Upper lobe of left lung (tissue), 6 donors: ENCODE measurements at regions not wholly inside any gene's neighbourhood (a gene's known extent, or its start where the extent isn't known, plus 50 kb on each side); places are given as distances from the start of the nearest gene placed in this dataset.
"Not testable (repeated sequence)": the region's sequence is repeated elsewhere in the genome, so short reads cannot be mapped to it uniquely, and the experiment has no call there.

Experiments used
- ATAC-seq, 2 donors: fragments of 200-7000 bp; cut with Tn5 transposase; one replicate each; pipeline ENCODE4 v1.9.1; 2022; ENCODE audit warnings: mild to moderate bottlenecking in 2 of 2, moderate library complexity in 2 of 2; ENCODE audit not compliant: low FRiP score in 2 of 2
- DNase-seq, 2 donors: peaks; one replicate each; pipeline ENCODE4 v3.0.0-alpha.2; 2019 to 2020
- H3K27ac ChIP-seq, 4 donors: fragments of 200-600 bp; sonication (generic); one replicate each; pipeline ENCODE4 v1.5.1; 2016 to 2019
- H3K27me3 ChIP-seq, 4 donors: fragments of 200-600 bp; sonication (generic); one replicate each; pipeline ENCODE4 v1.5.1; 2017 to 2019
- H3K36me3 ChIP-seq, 4 donors: fragments of 200-600 bp; sonication (generic); one replicate each; pipeline ENCODE4 v1.5.1; 2016 to 2019
- H3K4me1 ChIP-seq, 4 donors: fragments of 200-600 bp; sonication (generic); one replicate each; pipeline ENCODE4 v1.5.1; 2018 to 2019
- H3K4me3 ChIP-seq, 4 donors: fragments of 200-600 bp; sonication (generic); one replicate each; pipeline ENCODE4 v1.5.1; 2017 to 2019; ENCODE audit warnings: mild to moderate bottlenecking in 2 of 4, moderate library complexity in 1 of 4
- H3K9me3 ChIP-seq, 4 donors: fragments of 200-600 bp; sonication (generic); one replicate each; pipeline ENCODE4 v1.5.1; 2018 to 2019
- CTCF ChIP-seq, 6 experiments: fragments of 450-650 bp in 4 of 6; fragments of 200-600 bp in 2 of 6; sonication (generic) in 2 of 6; IDR thresholded peaks; one replicate each; pipeline ENCODE4 v1.5.1; 2016 to 2019; ENCODE audit warnings: antibody characterized with exemption in 6 of 6
- EP300 ChIP-seq, 4 donors: sonication (generic); formaldehyde crosslinking; IDR thresholded peaks; one replicate each; pipeline ENCODE4 v1.5.1; 2017; ENCODE audit warnings: antibody characterized with exemption in 4 of 4, control low read depth in 2 of 4
- POLR2A ChIP-seq, 4 donors: fragments of 450-650 bp; IDR thresholded peaks; one replicate each; pipeline ENCODE4 v1.5.1; 2016 to 2017; ENCODE audit warnings: antibody characterized with exemption in 4 of 4, mild to moderate bottlenecking in 2 of 4
- POLR2AphosphoS5 ChIP-seq, 2 donors: sonication (generic); formaldehyde crosslinking; IDR thresholded peaks; one replicate each; pipeline ENCODE4 v1.5.1; 2017; ENCODE audit warnings: antibody characterized with exemption in 2 of 2
- WGBS, 2 donors: methylation state at CpG; one replicate each; pipeline ENCODE4 v1.1.5; 2017 to 2018; 5-methylcytosine and 5-hydroxymethylcytosine counted together
- donor health status: DM: no; HTN: no; CAD: no; lungs with moderate emphysema.
- donor health status: DM: no; HTN: yes; CAD: no; lungs with severe emphysema.

GRCh38 chr13:98075048-98075447, 67.8 kb upstream of the FARP1 start:
- H3K4me3 ChIP-seq, result no peak overlapping the region
- no peak for DNase-seq
- no peaks in the 10 kb centered on the region for H3K36me3 ChIP-seq
- WGBS, 2 donors, result 60 to 81% methylated on average over 3 of the region's 3 CpGs
- H3K27ac ChIP-seq, result no peak overlapping the region
- no peaks in the 10 kb centered on the region for H3K4me1 ChIP-seq
- no peaks in the 10 kb centered on the region for H3K9me3 ChIP-seq
- ATAC-seq, result no peak
- TF ChIP-seq POLR2A (IDR thresholded peaks at IDR 0.05), result no peak
- H3K27me3 ChIP-seq, result no peaks in the 10 kb centered on the region

GRCh38 chr13:98076309-98076708, 66.6 kb upstream of the FARP1 start:
- WGBS, 2 donors, result 94 to 96% methylated on average over 6 to 24 of the region's 25 CpGs
- H3K36me3 ChIP-seq, H3K4me3 ChIP-seq, H3K9me3 ChIP-seq, ATAC-seq, H3K27me3 ChIP-seq, H3K4me1 ChIP-seq, H3K27ac ChIP-seq: not testable (repeated sequence)
- peak in 1 of 2 donors; percentile 65 for DNase-seq

- ATAC-seq (no peak), DNase-seq (no peak)
- 73 to 78% methylated on average over 5 of the region's 5 CpGs for WGBS, 2 donors
- Histone ChIP-seq H3K27ac (no peak overlapping the region), H3K9me3 (no peaks in the 10 kb centered on the region), H3K4me1 (no peaks in the 10 kb centered on the region), H3K36me3 (no peaks in the 10 kb centered on the region), H3K27me3 (no peaks in the 10 kb centered on the region), H3K4me3 (no peak overlapping the region)
- TF ChIP-seq EP300 (IDR thresholded peaks at IDR 0.05) (no peak), CTCF (IDR thresholded peaks at IDR 0.05) (no peak), POLR2A (IDR thresholded peaks at IDR 0.05) (no peak), POLR2AphosphoS5 (IDR thresholded peaks at IDR 0.05) (no peak)
These were observed 62.6 kb upstream of the FARP1 start for GRCh38 chr13:98080280-98080679.

DNA sequence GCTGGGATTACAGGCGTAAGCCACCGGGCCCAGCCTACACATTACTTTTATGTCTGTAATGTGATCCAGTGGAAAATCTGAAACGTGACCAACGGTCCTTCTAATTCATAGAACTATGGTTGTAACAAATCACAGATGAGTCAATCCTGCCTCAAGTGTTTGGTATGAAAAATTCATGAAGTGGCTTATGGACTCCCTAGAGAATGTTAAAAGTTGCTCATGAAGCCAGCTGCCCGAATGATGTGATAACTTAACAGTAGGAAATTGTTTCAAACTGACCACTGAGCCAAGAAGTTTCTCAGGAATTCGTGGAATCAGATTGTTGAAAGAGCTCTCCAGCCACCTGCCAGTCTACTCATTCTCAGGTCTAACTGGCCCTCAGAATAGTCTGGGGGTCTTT, 59.4 kb upstream of the FARP1 start:
- Histone ChIP-seq H3K9me3 (no peaks in the 10 kb centered on the region), H3K4me3 (no peak overlapping the region), H3K36me3 (no peaks in the 10 kb centered on the region), H3K27ac (no peak overlapping the region), H3K27me3 (no peaks in the 10 kb centered on the region), H3K4me1 (no peaks in the 10 kb centered on the region)
- TF ChIP-seq CTCF (IDR thresholded peaks at IDR 0.05) (no peak), POLR2AphosphoS5 (IDR thresholded peaks at IDR 0.05) (no peak), EP300 (IDR thresholded peaks at IDR 0.05) (no peak), POLR2A (IDR thresholded peaks at IDR 0.05) (no peak)
- 56 to 71% methylated on average over 3 to 6 of the region's 6 CpGs for WGBS, 2 donors
- DNase-seq (no peak), ATAC-seq (peak in 1 of 2 donors; percentile 78)

- Histone ChIP-seq H3K27me3 (no peaks in the 10 kb centered on the region), H3K4me1 (no peaks in the 10 kb centered on the region), H3K36me3 (no peaks in the 10 kb centered on the region), H3K4me3 (no peak overlapping the region), H3K27ac (no peak overlapping the region), H3K9me3 (no peaks in the 10 kb centered on the region)
- TF ChIP-seq POLR2AphosphoS5 (IDR thresholded peaks at IDR 0.05) (no peak), CTCF (IDR thresholded peaks at IDR 0.05) (no peak), EP300 (IDR thresholded peaks at IDR 0.05) (no peak), POLR2A (IDR thresholded peaks at IDR 0.05) (no peak)
- ATAC-seq, result no peak
- WGBS, 2 donors, result 92 to 95% methylated on average over 3 of the region's 3 CpGs
- no peak for DNase-seq
These were observed 59.0 kb upstream of the FARP1 start for GRCh38 chr13:98083936-98084335.

- ATAC-seq, result peak in 1 of 2 donors; percentile 31
- no peaks in the 10 kb centered on the region for H3K27me3 ChIP-seq
- WGBS, 2 donors, result 85% methylated on average over 2 of the region's 2 CpGs
- no peaks in the 10 kb centered on the region for H3K9me3 ChIP-seq
- H3K4me1 ChIP-seq, result no peaks in the 10 kb centered on the region
- DNase-seq, result no peak
- TF ChIP-seq EP300 (IDR thresholded peaks at IDR 0.05) (no peak), POLR2A (IDR thresholded peaks at IDR 0.05) (no peak), POLR2AphosphoS5 (IDR thresholded peaks at IDR 0.05) (no peak), CTCF (IDR thresholded peaks at IDR 0.05) (no peak)
- H3K36me3 ChIP-seq, result no peaks in the 10 kb centered on the region
- no peak overlapping the region for H3K27ac ChIP-seq
- no peak overlapping the region for H3K4me3 ChIP-seq
These were observed 53.6 kb upstream of the FARP1 start for GRCh38 chr13:98089246-98089645.
